NCI-H524 (cell line): ENCODE measurements at regions not wholly inside any gene's neighbourhood (a gene's known extent, or its start where the extent isn't known, plus 50 kb on each side); places are given as distances from the start of the nearest gene placed in this dataset.
"Not testable (repeated sequence)": the region's sequence is repeated elsewhere in the genome, so short reads cannot be mapped to it uniquely, and the experiment has no call there.

Experiments used
- DNase-seq, 2 experiments: peaks; one replicate each; lab custom pipeline; 2025; lab: John Stamatoyannopoulos, UW

DNA sequence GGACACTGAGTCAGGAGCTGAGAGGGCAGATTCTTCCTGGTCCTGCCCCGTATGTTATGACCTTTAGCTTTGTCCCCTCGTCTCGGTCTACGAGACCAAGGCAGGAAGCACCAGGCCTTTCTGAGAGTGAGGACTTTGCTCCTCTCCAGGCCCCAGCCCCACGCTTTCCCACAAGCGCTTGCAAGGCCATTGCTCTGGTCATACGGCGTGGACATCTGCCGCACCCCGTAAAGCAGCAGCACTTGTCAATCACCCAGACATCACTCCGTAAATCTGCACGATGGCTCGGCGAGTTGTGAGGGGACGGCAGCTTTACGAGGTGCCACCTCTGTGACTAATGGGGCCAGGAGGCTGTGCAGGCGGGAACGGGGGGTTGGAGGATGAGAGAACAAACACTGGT, 100.8 kb upstream of the TWIST2 start:
- no peak for DNase-seq

DNA sequence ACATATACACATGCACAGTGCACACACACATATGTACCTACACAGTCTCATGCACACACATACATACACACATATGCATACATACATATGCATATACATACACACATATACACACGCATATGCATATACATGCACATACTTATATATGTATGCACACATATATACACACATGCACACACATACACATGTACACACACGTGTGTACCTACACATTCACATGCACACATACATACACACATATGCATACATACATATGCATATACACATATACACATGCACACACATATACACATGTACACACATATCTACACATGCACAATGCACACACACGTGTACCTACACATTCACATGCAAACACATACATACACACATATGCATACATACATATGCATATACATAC, 100.3 kb upstream of the TWIST2 start:
- DNase-seq = no peak

- DNase-seq = no peak
Observed at GRCh38 chr2:238750212-238750904, 97.5 kb upstream of the TWIST2 start.

GRCh38 chr2:238754259-238754658, 93.6 kb upstream of the TWIST2 start:
- no peak for DNase-seq

- peak; percentile 20 to 77 for DNase-seq
Observed at GRCh38 chr2:238761868-238762267, 86.0 kb upstream of the TWIST2 start.

DNA sequence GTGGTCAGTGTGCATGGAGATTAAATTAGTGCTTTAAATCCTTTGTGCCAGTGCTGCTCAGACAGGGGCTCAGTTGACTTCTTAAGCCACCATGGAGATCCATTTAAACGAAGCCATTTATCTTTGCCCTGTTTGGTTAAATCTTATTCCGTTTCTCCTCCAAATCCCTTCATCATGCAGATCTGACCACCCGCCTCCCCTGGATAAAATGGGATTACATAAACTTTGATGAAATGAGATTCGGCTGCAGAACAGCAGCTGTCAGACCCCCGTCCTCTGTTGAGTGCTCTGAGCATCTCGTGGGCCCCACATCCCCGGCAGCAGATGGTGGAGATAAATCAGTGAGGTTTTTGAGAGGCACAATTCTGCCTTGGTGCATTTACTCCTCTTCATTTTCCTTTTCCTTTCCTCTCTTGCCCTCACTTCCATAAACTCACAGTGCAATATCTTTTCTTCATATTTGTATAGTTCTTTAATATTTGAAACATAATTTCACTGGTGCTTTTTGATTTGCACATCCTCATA, 84.4 kb upstream of the TWIST2 start:
- peak; percentile 89 to 96 for DNase-seq

DNA sequence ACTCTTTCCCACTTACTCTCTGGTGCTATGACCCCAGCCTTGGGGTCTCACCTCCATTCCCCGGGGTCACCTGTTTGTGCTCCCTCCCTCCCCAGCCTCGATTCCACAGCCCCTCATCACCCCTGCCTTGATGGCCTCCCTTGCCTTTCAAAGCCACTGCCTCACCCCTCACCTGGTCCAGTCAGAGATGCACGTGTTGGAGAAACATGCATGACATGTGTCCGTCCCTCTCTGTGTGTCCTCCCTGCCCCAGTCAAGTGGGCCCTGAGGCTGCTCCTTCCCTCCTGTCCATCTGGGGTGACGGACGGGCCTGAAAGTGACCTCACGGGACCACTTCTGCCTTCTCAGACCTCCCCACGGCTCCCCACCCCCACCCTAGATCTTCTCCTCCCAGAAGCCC, 82.3 kb upstream of the TWIST2 start:
- no peak for DNase-seq

- peak; percentile 95 to 97 for DNase-seq
Observed at GRCh38 chr2:238771218-238771617, 76.7 kb upstream of the TWIST2 start.

DNA sequence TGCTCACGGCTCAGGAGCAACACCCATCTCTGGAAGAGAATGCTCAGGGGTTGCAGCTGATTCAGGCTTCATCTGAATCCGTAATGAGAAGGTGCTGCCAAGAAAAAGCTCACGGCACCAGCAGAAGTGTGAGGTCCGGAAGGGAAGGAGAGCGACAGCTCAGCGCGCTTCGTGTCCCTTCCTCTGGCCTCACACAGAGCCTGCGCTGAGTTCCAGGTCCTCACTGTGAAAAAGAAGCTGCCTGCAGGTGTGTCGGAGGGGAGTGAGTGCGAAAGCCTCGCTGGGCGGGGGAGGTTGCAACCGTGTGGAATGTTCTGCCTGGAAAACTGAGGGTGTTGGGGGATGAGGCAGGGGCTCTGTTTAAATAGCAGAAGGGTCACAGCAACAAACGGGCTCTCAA, 76.2 kb upstream of the TWIST2 start:
- DNase-seq = peak in 1 of 2 experiments; percentile 47

DNA sequence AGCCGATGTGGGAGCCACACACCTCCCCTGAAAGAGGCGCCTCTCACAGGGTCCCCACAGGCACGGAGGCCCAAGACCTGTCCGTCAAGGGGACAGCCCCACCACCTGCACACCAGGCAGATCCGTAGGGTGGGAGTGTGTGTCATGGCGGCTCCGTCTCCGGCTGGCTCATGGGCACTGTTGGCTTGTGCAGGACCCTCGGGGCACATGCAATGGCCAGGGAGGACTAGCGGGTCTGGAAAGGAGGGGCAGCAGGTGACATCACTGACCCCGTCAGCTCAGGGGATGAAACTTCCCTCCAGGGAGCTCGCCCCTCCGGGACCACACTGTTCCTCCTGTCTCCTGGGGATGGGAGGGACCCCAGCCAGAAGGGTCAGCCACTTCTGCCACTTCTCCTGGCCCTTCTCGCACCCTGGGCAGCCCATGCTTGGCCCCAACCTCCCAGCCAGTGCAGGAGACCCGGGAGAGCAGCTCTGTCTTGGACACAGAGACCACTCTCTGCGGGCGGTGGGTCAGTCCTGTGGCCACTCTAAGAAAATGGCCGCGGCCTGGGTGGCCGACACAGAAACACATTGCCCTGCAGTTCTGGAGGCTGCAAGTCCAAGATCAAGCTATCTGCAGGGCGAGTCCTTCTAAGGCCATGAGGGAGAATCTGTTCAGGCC, 75.1 kb upstream of the TWIST2 start:
- no peak for DNase-seq

DNA sequence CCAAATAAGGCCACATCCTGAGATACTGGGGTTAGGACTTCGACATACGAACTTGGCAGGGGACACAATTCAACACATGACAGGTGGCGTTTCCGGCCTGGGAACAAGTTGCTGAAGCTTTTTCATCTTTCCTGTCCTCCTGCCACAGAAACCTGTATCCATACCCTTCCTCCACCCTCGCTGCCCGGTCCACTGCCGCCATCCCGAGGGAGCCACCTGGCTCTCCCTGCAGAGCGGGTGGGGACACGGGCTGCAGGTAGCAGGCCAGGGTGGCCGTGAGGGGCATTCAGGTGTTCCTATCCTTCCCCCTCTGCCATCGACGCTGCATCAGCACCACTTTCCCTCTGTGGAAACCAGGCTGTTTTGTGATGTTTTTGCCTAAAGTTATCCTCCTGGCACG, 74.4 kb upstream of the TWIST2 start:
- no peak for DNase-seq

- DNase-seq = no peak
Observed at GRCh38 chr2:238774071-238774470, 73.8 kb upstream of the TWIST2 start.

DNA sequence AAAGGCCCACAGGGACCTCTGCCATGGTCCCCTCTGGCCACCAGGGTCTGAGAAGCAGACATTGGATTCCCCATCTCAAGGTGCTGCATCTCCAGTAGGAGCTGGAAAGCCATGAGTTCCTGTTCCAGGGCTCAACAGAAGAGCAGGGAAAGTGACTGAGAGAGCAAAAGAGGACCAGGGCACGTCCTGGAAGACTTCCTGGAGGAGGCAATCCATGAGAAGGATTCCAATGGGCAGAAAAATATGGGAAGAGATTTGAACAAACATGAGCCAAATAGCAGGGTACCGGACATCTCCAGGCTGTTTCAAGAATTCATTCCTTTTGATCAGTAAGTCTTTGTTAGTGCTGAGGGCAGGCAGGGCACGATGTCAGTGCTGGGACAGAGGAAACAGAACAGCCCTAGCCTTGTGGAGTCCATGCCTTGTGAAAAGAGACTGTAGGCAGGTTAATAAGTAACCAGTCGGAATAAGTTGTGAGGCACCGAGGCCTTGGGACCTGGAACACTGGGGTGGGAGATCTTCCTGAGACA, 72.8 kb upstream of the TWIST2 start:
- no peak for DNase-seq

DNA sequence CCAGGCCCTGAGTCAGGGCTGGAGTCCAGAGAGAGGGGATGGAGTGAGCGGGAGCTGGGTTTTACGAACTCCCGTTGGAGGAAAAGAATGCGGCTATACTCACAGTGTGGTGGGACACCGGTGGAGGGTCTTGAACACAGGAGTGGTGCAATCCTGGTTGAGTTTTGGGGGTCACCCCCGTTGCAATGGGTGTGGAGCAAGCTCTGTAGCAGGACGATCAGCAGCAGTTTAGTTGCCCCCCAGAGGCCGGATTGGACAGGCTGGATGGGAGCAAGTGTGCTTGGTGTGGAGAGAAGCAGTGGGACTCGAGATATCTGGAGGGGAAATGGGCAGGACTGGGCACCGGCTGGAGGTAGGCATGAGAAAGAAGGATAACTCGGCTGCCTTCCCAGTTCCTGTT, 72.3 kb upstream of the TWIST2 start:
- DNase-seq = no peak

- no peak for DNase-seq
Observed at GRCh38 chr2:238776003-238776760, 71.7 kb upstream of the TWIST2 start.

GRCh38 chr2:238776761-238777046, 71.2 kb upstream of the TWIST2 start:
- DNase-seq = not testable (repeated sequence)

DNA sequence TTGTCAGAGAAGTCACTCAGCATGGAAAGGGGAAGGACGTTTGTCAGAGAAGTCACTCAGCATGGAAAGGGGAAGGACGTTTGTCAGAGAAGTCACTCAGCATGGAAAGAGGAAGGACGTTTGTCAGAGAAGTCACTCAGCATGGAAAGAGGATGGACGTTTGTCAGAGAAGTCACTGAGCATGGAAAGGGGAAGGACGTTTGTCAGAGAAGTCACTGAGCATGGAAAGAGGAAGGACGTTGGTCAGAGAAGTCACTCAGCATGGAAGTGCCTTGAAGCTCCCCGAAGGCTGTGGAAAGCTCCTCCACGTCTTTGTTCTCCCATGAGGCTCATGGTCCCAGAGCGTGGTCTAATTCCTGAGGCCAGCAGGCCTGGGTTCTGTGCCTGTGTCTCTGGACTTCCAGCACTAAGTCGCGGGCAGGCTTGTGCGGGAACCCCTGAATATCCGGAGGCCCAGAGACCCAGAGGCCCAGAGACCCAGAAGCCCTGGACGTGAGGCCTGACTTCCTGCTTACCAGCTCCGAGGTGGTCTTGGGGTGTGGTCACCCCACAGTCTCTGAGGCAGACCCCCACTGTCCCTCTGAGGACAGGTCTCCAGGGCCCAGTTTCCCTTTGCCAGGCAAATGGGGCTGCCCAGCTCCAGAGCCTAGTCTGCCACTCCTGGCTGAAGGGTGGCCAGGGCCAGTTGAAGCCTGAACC, 70.4 kb upstream of the TWIST2 start:
- DNase-seq = no peak

DNA sequence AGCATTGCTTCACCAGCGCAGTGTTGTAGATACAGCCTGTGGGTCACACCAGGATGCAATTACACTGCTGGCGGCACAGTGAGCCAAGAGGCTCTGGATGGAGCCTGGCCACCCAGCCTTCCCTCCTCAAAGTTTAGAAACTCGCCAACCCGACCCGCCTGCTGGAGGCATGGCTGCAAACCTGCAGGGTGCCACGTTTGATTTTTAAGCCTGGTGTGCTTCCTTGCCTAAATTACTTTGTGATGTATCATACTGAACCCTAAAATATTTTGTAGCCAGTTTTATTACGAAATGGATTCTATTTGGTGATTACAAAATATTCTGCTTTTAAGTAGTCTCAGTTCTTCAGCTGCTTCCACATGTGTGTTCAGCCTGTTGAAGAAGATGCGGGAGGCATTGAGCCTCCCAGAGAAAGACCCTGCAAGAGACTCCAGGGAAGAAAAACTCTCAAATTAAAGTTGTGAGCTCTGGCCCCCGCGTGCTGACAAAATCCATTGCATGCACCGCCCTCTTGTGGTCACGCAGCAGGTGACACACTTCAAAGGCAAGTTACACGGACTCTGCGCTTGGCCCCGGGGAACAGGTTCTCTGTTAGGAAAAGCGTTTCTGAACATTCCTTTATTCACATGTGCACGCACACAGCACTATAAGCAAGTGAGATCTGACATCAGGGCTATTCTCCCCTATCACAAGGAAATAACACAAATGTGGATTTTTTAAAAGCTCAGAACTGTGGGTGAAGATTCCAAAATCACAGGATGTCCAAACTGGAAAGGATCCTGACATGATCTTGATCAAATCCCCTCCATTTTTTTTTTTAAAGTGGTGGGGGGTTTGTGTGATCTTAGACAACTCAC, 63.0 kb upstream of the TWIST2 start:
- peak; percentile 2 to 41 for DNase-seq

GRCh38 chr2:238785528-238785860, 62.4 kb upstream of the TWIST2 start:
- no peak for DNase-seq

- no peak for DNase-seq
Observed at GRCh38 chr2:238786379-238786778, 61.5 kb upstream of the TWIST2 start.

- DNase-seq = no peak
Observed at GRCh38 chr2:238786792-238787490, 60.9 kb upstream of the TWIST2 start.
